Jurkat, Clone E6-1 (cell line): ENCODE measurements at regions not wholly inside any gene's neighbourhood (a gene's known extent, or its start where the extent isn't known, plus 50 kb on each side); places are given as distances from the start of the nearest gene placed in this dataset.
"Not testable (repeated sequence)": the region's sequence is repeated elsewhere in the genome, so short reads cannot be mapped to it uniquely, and the experiment has no call there.

Experiments
- DNase-seq: peaks from one replicate; pipeline ENCODE4 v3.0.0-alpha.2; 2011; ENCODE audit warnings: low read depth, low spot score
- H3K4me3 ChIP-seq: 2 replicates; pipeline ENCODE4 v1.5.1; 2011; ENCODE audit warnings: mild to moderate bottlenecking, low read length, control low read depth, moderate library complexity

GRCh38 chr5:92734211-92734940 is 846.6 kb downstream of the NR2F1-AS1 start:
- H3K4me3 ChIP-seq, result no peak overlapping the region
- no peak for DNase-seq

- DNase-seq, result no peak
- H3K4me3 ChIP-seq, result no peak overlapping the region
Observed at GRCh38 chr5:92730486-92730885, 850.5 kb downstream of the NR2F1-AS1 start.

- H3K4me3 ChIP-seq, result no peak overlapping the region
- DNase-seq, result no peak
Observed at GRCh38 chr5:92729088-92729487, 851.9 kb downstream of the NR2F1-AS1 start.

GRCh38 chr5:92715946-92716520 is 865.0 kb downstream of the NR2F1-AS1 start:
- H3K4me3 ChIP-seq, result no peak overlapping the region
- DNase-seq, result no peak

GRCh38 chr5:92713826-92714225 is 867.2 kb downstream of the NR2F1-AS1 start:
- no peak overlapping the region for H3K4me3 ChIP-seq
- DNase-seq, result no peak

- H3K4me3 ChIP-seq, result no peak overlapping the region
- no peak for DNase-seq
Observed at GRCh38 chr5:92713335-92713743, 867.7 kb downstream of the NR2F1-AS1 start.

- H3K4me3 ChIP-seq, result no peak overlapping the region
- DNase-seq, result no peak
Observed at GRCh38 chr5:92711956-92712355, 869.1 kb downstream of the NR2F1-AS1 start.

- H3K4me3 ChIP-seq, result no peak overlapping the region
- no peak for DNase-seq
Observed at GRCh38 chr5:92704590-92704989, 876.4 kb downstream of the NR2F1-AS1 start.

- DNase-seq, result no peak
- no peak overlapping the region for H3K4me3 ChIP-seq
Observed at GRCh38 chr5:92703976-92704375, 877.0 kb downstream of the NR2F1-AS1 start.

- H3K4me3 ChIP-seq, result no peak overlapping the region
- no peak for DNase-seq
Observed at GRCh38 chr5:92695123-92696003, 885.7 kb downstream of the NR2F1-AS1 start.

GRCh38 chr5:92694067-92694466 is 887.0 kb downstream of the NR2F1-AS1 start:
- no peak for DNase-seq

GRCh38 chr5:92691955-92692354 is 889.1 kb downstream of the NR2F1-AS1 start:
- DNase-seq, H3K4me3 ChIP-seq: not testable (repeated sequence)

More at GRCh38 chr5:92694067-92694466, 887.0 kb downstream of the NR2F1-AS1 start:
- no peak overlapping the region for H3K4me3 ChIP-seq

GRCh38 chr5:92687821-92688722 is 892.9 kb downstream of the NR2F1-AS1 start:
- no peak overlapping the region for H3K4me3 ChIP-seq
- DNase-seq, result no peak

GRCh38 chr5:92678640-92679039 is 902.4 kb downstream of the NR2F1-AS1 start:
- no peak overlapping the region for H3K4me3 ChIP-seq
- no peak for DNase-seq

GRCh38 chr5:92676215-92677165 is 904.5 kb downstream of the NR2F1-AS1 start:
- H3K4me3 ChIP-seq, result no peak overlapping the region
- no peak for DNase-seq

- H3K4me3 ChIP-seq, result no peak overlapping the region
- DNase-seq, result no peak
Observed at GRCh38 chr5:92674321-92674720, 906.7 kb downstream of the NR2F1-AS1 start.

- DNase-seq, result no peak
Observed at GRCh38 chr5:92665506-92665905, 915.5 kb downstream of the NR2F1-AS1 start.

GRCh38 chr5:92662741-92663140 is 918.3 kb downstream of the NR2F1-AS1 start:
- DNase-seq, result no peak

More at GRCh38 chr5:92665506-92665905, 915.5 kb downstream of the NR2F1-AS1 start:
- H3K4me3 ChIP-seq, result no peak overlapping the region

More at GRCh38 chr5:92662741-92663140, 918.3 kb downstream of the NR2F1-AS1 start:
- H3K4me3 ChIP-seq, result no peak overlapping the region
